HEK293 (cell line): ENCODE measurements at regions not wholly inside any gene's neighbourhood (a gene's known extent, or its start where the extent isn't known, plus 50 kb on each side); places are given as distances from the start of the nearest gene placed in this dataset.

Source experiments
- KLF7 ChIP-seq: fragments of 450-650 bp; formaldehyde crosslinking; IDR thresholded peaks from 2 replicates; pipeline ENCODE4 v1.5.1; 2016; ENCODE audit warnings: missing biosample characterization, missing genetic modification characterization, borderline replicate concordance
- MEIS1 ChIP-seq: sonication (generic); formaldehyde crosslinking; IDR thresholded peaks from 2 replicates; pipeline ENCODE4 v1.8.1; 2022; ENCODE audit warnings: missing genetic modification reagents, mild to moderate bottlenecking, borderline replicate concordance
- TSHZ1 ChIP-seq: fragments of 450-650 bp; formaldehyde crosslinking; IDR thresholded peaks from 2 replicates; pipeline ENCODE4 v1.5.1; 2016; ENCODE audit warnings: missing biosample characterization, missing genetic modification characterization, borderline replicate concordance
- WT1 ChIP-seq: fragments of 450-650 bp; formaldehyde crosslinking; IDR thresholded peaks from 2 replicates; pipeline ENCODE4 v1.5.1; 2016; ENCODE audit warnings: missing biosample characterization, missing genetic modification characterization
- ZBTB48 ChIP-seq: fragments of 450-650 bp; formaldehyde crosslinking; IDR thresholded peaks from 2 replicates; pipeline ENCODE4 v1.5.1; 2016; ENCODE audit warnings: missing biosample characterization, missing genetic modification characterization
- ZNF529 ChIP-seq: fragments of 450-650 bp; formaldehyde crosslinking; IDR thresholded peaks from 2 replicates; pipeline ENCODE4 v1.5.1; 2017; ENCODE audit warnings: missing genetic modification characterization, missing biosample characterization; ENCODE audit not compliant: insufficient replicate concordance
- ZNF544 ChIP-seq: fragments of 450-650 bp; formaldehyde crosslinking; IDR thresholded peaks from 2 replicates; pipeline ENCODE4 v1.5.0; 2017; ENCODE audit warnings: missing biosample characterization, missing genetic modification characterization
- ZNF600 ChIP-seq: fragments of 450-650 bp; formaldehyde crosslinking; IDR thresholded peaks from 2 replicates; pipeline ENCODE4 v1.5.1; 2016; ENCODE audit warnings: missing biosample characterization, missing genetic modification characterization

GRCh38 chr7:56291-56913, 136.0 kb upstream of the FAM20C start:
- TF ChIP-seq KLF7 (tag by site-specific recombination) (no peak), ZBTB48 (tag by site-specific recombination) (no peak), WT1 (tag by site-specific recombination) (no peak), ZNF544 (tag by site-specific recombination) (no peak), ZNF600 (tag by site-specific recombination) (no peak), ZNF529 (tag by site-specific recombination) (no peak), TSHZ1 (tag by site-specific recombination) (no peak), MEIS1 (no peak)
